Caco-2 (cell line): ENCODE measurements at regions not wholly inside any gene's neighbourhood (a gene's known extent, or its start where the extent isn't known, plus 50 kb on each side); places are given as distances from the start of the nearest gene placed in this dataset.

ENCODE experiments used
- BruUV-seq: library from RNA; stranded (reverse); fragments of 400-500 nt; replicated peaks from 2 replicates; lab custom pipeline; 2021; lab: Mats Ljungman, UMichigan
- CTCF ChIA-PET: fragments of 300-600 bp; sonication (Branson Sonifier 250); formaldehyde crosslinking; loops from one replicate; lab custom pipeline; 2022; ENCODE audit warnings: antibody characterized with exemption; lab: Charles Lee
- POLR2A ChIA-PET: fragments of 300-600 bp; sonication (Branson Sonifier 250); formaldehyde crosslinking; loops from one replicate; lab custom pipeline; 2022; ENCODE audit warnings: antibody characterized with exemption; lab: Charles Lee
- DNase-seq, 2 experiments: peaks; one replicate each; pipeline versions ENCODE4 v3.0.0 to v3.0.0-alpha.2; 2020 to 2022
- H3K27me3 ChIP-seq: replicated peaks from 2 replicates; pipeline ENCODE4 v1.6.0; 2011; ENCODE audit warnings: low read length; ENCODE audit not compliant: control insufficient read depth, insufficient read depth
- H3K36me3 ChIP-seq: 2 replicates; pipeline ENCODE4 v1.5.1; 2011; ENCODE audit warnings: low read length; ENCODE audit not compliant: control insufficient read depth, insufficient read depth
- H3K4me1 ChIP-seq: fragments of 250-450 bp; sonication (Bioruptor Pico); 2 replicates; pipeline ENCODE4 v1.5.1; 2020; ENCODE audit warnings: mild to moderate bottlenecking
- H3K4me3 ChIP-seq: 2 replicates; pipeline ENCODE4 v1.5.1; 2011; ENCODE audit warnings: low read depth, mild to moderate bottlenecking, control low read depth, low read length
- H3K9me3 ChIP-seq: fragments of 250-450 bp; sonication (Bioruptor Pico); 2 replicates; pipeline ENCODE4 v1.5.1; 2020; ENCODE audit warnings: mild to moderate bottlenecking, moderate library complexity
- H3K27ac Mint-ChIP-seq: one replicate; pipeline ENCODE4 v1.8.0; 2022; ENCODE audit warnings: mixed read lengths; ENCODE audit not compliant: unreplicated experiment
- H3K27me3 Mint-ChIP-seq: one replicate; pipeline ENCODE4 v1.8.0; 2022; ENCODE audit warnings: mixed read lengths; ENCODE audit not compliant: insufficient read depth, unreplicated experiment
- H3K36me3 Mint-ChIP-seq: one replicate; pipeline ENCODE4 v1.8.0; 2022; ENCODE audit warnings: mild to moderate bottlenecking, mixed read lengths; ENCODE audit not compliant: insufficient read depth, unreplicated experiment
- H3K4me1 Mint-ChIP-seq: one replicate; pipeline ENCODE4 v1.8.0; 2022; ENCODE audit warnings: low read depth, mixed read lengths; ENCODE audit not compliant: unreplicated experiment
- H3K4me3 Mint-ChIP-seq: one replicate; pipeline ENCODE4 v1.8.0; 2022; ENCODE audit warnings: mild to moderate bottlenecking, moderate library complexity, mixed read lengths; ENCODE audit not compliant: unreplicated experiment
- H3K9me3 Mint-ChIP-seq: one replicate; pipeline ENCODE4 v1.8.0; 2022; ENCODE audit warnings: mixed read lengths; ENCODE audit not compliant: unreplicated experiment
- CTCF ChIP-seq, 2 experiments: fragments of 200-600 bp in 1 of 2; IDR thresholded peaks; 1 replicate in 1 of 2; 2 replicates in 1 of 2; pipeline versions ENCODE4 v1.5.1 to v1.8.0; 2011 to 2022; ENCODE audit warnings: antibody characterized with exemption in 1 of 2, control low read depth in 1 of 2, inconsistent platforms in 1 of 2, low read depth in 1 of 2, low read length in 1 of 2, mild to moderate bottlenecking in 1 of 2, moderate library complexity in 1 of 2; ENCODE audit not compliant: insufficient read depth in 1 of 2, severe bottlenecking in 1 of 2, unreplicated experiment in 1 of 2
- intact Hi-C: fragments of 100-400 bp; cut with micrococcal nuclease; formaldehyde crosslinking; loops from one replicate; pipeline ENCODE4 v1.10.0; 2022; ENCODE audit not compliant: unreplicated experiment

- intact Hi-C loops: no loop called here
- ChIA-PET POLR2A (no interaction called here), CTCF (no interaction called here)
- no peak for TF ChIP-seq CTCF (IDR thresholded peaks at IDR 0.05; ENCODE audit: insufficient read depth in 1 of 2, low read depth in 1 of 2, low read length in 1 of 2, severe bottlenecking in 1 of 2, unreplicated experiment in 1 of 2)
- H3K27me3 ChIP-seq: no peaks in the 10 kb centered on the region
- no peaks in the 10 kb centered on the region for H3K9me3 ChIP-seq
- no peaks in the 10 kb centered on the region for H3K36me3 Mint-ChIP-seq
- no TSS peak for BruUV-seq
- H3K27me3 Mint-ChIP-seq: no peaks in the 10 kb centered on the region
- no peaks in the 10 kb centered on the region for H3K36me3 ChIP-seq
- H3K27ac Mint-ChIP-seq: no peak overlapping the region
- H3K4me1 Mint-ChIP-seq: peaks cover 7% of the 10 kb centered on the region
- H3K4me3 ChIP-seq: no peak overlapping the region
- DNase-seq: no peak
- H3K4me3 Mint-ChIP-seq: no peak overlapping the region
- H3K4me1 ChIP-seq: peaks cover under 1% of the 10 kb centered on the region; the same call in 1 of the 2 replicates
- no peaks in the 10 kb centered on the region for H3K9me3 Mint-ChIP-seq
These were observed 106.8 kb downstream of the TMEM174 start for GRCh38 chr5:73279805-73280204.

GRCh38 chr5:73278693-73279092 lies 105.7 kb downstream of the TMEM174 start:
- Histone ChIP-seq H3K4me1 (peaks cover 12% of the 10 kb centered on the region), H3K9me3 (no peaks in the 10 kb centered on the region), H3K36me3 (no peaks in the 10 kb centered on the region), H3K4me3 (no peak overlapping the region), H3K27me3 (no peaks in the 10 kb centered on the region)
- intact Hi-C loops: no loop called here
- Mint-ChIP-seq H3K27ac (no peak overlapping the region), H3K4me1 (peaks cover 10% of the 10 kb centered on the region), H3K36me3 (no peaks in the 10 kb centered on the region), H3K27me3 (no peaks in the 10 kb centered on the region), H3K4me3 (no peak overlapping the region), H3K9me3 (no peaks in the 10 kb centered on the region)
- no TSS peak for BruUV-seq
- TF ChIP-seq CTCF (IDR thresholded peaks at IDR 0.05; ENCODE audit: insufficient read depth in 1 of 2, low read depth in 1 of 2, low read length in 1 of 2, severe bottlenecking in 1 of 2, unreplicated experiment in 1 of 2): no peak
- ChIA-PET POLR2A (no interaction called here), CTCF (no interaction called here)
- DNase-seq: no peak

- peaks cover 22% of the 10 kb centered on the region for H3K4me1 ChIP-seq
- no TSS peak for BruUV-seq
- H3K9me3 ChIP-seq: no peaks in the 10 kb centered on the region
- POLR2A ChIA-PET: interaction anchor here (0.6 to 1.1 kb wide), 2 partner anchors 28 to 168 kb away, joined by 3 to 8 read pairs; no protein-coding TSS in a partner anchor
- no peak for TF ChIP-seq CTCF (IDR thresholded peaks at IDR 0.05; ENCODE audit: insufficient read depth in 1 of 2, low read depth in 1 of 2, low read length in 1 of 2, severe bottlenecking in 1 of 2, unreplicated experiment in 1 of 2)
- no peaks in the 10 kb centered on the region for H3K36me3 ChIP-seq
- no peaks in the 10 kb centered on the region for H3K27me3 ChIP-seq
- H3K9me3 Mint-ChIP-seq: peaks cover 6% of the 10 kb centered on the region
- intact Hi-C loops: no loop called here
- CTCF ChIA-PET: interaction anchor here (1.8 kb wide), 1 partner anchor 176 kb away, joined by 6 read pairs; no protein-coding TSS in a partner anchor
- no peaks in the 10 kb centered on the region for H3K27me3 Mint-ChIP-seq
- H3K4me1 Mint-ChIP-seq: peaks cover 20% of the 10 kb centered on the region
- H3K4me3 ChIP-seq: no peak overlapping the region
- no peak overlapping the region for H3K4me3 Mint-ChIP-seq
- no peaks in the 10 kb centered on the region for H3K36me3 Mint-ChIP-seq
- peak overlapping the region; percentile 71 for H3K27ac Mint-ChIP-seq
- no peak for DNase-seq
These were observed 102.1 kb downstream of the TMEM174 start for GRCh38 chr5:73274881-73275663.
